C4-2B (cell line): ENCODE measurements at regions not wholly inside any gene's neighbourhood (a gene's known extent, or its start where the extent isn't known, plus 50 kb on each side); places are given as distances from the start of the nearest gene placed in this dataset.
"Not testable (repeated sequence)": the region's sequence is repeated elsewhere in the genome, so short reads cannot be mapped to it uniquely, and the experiment has no call there.

Experiments used
- H3K27ac ChIP-seq: fragments of 450-650 bp; 2 replicates; pipeline ENCODE4 v1.5.1; 2017
- ZFX ChIP-seq: fragments of 450-650 bp; IDR thresholded peaks from 2 replicates; pipeline ENCODE4 v1.6.1; 2017
- TF ChIP-seq, protein P1 (sequence below): fragments of 450-650 bp; conservative IDR thresholded peaks from 2 replicates; pipeline ENCODE4 v1.5.1; 2017; ENCODE audit warnings: mild to moderate bottlenecking

DNA sequence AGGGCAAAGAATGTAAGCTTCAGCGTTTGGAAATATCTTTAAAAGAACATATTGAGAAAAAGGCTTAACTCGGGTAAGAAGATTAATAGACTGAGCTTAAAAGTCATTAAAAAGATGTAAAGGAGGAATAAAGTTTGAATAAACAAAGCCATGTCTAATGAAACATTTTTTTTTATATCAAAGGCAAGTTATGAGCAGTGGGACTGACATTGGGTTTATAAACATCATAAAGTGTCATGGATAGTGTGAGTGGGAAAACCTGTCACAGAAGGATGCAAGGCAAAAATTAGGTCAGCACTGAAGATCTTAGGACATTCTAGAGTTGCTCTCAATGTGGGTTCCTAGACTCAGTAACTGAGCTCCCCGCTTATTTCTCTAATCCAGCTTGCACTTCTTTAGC is 438.0 kb upstream of the CDH11 start:
- H3K27ac ChIP-seq = no peak overlapping the region
- no peak for TF ChIP-seq ZFX
- TF ChIP-seq, protein P1, sequence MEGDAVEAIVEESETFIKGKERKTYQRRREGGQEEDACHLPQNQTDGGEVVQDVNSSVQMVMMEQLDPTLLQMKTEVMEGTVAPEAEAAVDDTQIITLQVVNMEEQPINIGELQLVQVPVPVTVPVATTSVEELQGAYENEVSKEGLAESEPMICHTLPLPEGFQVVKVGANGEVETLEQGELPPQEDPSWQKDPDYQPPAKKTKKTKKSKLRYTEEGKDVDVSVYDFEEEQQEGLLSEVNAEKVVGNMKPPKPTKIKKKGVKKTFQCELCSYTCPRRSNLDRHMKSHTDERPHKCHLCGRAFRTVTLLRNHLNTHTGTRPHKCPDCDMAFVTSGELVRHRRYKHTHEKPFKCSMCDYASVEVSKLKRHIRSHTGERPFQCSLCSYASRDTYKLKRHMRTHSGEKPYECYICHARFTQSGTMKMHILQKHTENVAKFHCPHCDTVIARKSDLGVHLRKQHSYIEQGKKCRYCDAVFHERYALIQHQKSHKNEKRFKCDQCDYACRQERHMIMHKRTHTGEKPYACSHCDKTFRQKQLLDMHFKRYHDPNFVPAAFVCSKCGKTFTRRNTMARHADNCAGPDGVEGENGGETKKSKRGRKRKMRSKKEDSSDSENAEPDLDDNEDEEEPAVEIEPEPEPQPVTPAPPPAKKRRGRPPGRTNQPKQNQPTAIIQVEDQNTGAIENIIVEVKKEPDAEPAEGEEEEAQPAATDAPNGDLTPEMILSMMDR = no peak

DNA sequence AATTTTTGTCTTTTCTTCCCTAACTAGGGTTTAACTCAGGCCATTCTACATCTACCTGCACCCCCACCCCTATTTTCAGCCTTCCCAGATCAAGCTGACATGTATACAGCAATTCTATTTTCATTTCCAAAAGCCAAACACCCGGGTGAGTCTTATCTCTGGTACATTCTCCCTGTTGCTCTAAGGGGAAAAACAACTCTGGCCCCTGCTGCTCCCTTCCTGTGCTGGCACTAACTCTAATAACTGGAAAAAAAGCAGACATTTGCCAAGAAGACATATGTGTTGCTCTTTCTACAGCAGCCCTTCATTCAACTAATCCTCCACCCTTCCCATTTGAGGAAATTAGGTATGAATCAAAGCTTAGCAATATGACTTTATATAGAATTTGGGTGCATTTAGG is 427.8 kb upstream of the CDH11 start:
- H3K27ac ChIP-seq = not testable (repeated sequence)

DNA sequence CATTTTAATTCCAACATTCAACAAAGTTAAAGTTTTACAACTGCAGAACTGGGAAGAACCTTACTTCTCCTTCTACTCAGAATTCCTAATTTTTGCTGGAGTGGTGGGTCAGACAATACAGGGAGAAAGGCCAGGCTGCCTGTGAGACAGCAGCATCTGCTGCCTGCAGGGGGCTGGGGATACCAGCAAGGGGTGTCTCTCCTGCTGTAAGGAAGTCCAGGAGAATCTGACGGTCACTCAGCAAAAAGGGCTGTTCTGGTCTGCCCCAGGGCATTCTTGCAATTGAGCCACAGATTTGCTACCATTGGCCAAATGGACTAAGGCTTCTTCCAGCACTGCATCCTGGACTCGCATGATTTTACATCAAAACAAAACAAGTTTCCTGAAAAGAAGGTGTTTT is 426.6 kb upstream of the CDH11 start:
- TF ChIP-seq, protein P1 = no peak
- no peak for TF ChIP-seq ZFX
- no peak overlapping the region for H3K27ac ChIP-seq

DNA sequence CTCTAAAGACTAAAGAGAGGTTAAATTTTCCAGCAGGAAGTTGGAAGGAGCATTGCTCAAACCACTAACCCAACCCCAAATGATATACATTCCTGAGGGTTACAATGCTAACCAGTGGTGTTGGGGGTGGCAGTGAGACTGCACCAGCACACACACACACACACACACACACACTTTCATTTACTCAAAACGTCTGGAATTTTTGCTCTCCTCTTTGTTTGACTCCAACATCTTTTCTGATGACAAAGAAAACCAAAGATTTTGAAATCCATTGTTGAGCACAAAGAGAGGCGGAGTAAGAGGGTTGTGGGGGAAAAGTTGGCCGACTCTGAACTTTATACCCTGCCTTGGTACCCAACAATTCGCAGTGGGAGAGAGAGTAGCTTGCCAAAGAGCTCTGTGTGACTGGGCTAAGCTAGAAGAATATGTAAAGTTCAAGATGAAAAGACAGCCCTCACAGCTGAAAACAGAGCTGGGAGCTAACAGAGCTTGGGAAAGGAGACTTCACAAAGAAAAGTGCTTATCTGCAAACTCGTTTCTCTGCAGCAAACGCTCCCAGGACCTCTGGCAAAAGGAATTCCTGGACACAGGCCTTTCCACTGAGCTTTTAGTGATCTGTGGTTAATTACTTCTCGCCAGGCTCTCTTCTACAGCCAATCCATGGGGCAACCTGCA is 426.0 kb upstream of the CDH11 start:
- TF ChIP-seq, protein P1 = no peak
- no peak for TF ChIP-seq ZFX
- no peak overlapping the region for H3K27ac ChIP-seq

DNA sequence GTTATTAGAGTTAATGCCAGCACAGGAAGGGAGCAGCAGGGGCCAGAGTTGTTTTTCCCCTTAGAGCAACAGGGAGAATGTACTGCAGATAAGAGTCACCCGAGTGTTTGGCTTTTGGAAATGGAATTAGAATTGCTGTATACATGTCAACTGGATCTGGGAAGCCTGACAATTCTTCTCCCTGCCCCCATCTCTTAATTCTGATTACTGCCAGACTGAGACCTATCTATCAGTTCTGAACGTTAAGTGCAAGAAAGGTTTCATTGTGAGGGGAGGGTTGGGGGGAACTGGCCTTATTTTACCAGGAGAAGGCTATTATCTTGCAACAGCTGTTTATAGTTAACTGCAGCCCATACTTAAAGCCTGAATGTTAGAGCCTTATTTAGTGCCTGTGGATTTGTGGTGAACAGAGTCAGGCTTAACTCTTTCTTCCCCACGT is 424.5 kb upstream of the CDH11 start:
- no peak overlapping the region for H3K27ac ChIP-seq
- TF ChIP-seq ZFX = no peak
- TF ChIP-seq, protein P1 = no peak

DNA sequence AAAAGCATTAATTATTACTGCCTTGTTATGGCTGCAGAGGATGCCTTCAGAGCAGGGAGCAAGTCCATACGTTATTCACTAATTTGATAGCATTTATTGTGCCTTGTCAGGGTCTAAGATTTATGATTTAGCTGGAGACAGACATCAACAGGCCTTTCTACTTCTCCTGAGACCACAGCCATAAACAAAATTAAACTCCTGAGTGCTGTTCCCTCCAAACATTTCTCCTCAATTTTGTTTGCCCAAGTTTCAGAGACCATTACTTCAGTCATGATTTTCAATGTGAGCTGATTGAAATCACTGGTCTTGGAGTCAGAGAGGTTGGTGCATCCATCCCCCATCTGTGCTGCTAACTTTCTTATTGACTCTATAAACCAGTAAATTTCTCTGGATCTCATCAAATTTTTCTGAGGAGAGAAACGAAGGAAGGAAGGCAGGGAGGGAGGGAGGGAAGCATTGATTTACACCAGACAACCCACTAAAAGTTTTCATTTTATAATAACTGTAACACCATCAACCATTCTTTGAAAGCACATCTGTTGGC is 423.6 kb upstream of the CDH11 start:
- H3K27ac ChIP-seq = no peak overlapping the region
- TF ChIP-seq, protein P1 = no peak
- no peak for TF ChIP-seq ZFX

DNA sequence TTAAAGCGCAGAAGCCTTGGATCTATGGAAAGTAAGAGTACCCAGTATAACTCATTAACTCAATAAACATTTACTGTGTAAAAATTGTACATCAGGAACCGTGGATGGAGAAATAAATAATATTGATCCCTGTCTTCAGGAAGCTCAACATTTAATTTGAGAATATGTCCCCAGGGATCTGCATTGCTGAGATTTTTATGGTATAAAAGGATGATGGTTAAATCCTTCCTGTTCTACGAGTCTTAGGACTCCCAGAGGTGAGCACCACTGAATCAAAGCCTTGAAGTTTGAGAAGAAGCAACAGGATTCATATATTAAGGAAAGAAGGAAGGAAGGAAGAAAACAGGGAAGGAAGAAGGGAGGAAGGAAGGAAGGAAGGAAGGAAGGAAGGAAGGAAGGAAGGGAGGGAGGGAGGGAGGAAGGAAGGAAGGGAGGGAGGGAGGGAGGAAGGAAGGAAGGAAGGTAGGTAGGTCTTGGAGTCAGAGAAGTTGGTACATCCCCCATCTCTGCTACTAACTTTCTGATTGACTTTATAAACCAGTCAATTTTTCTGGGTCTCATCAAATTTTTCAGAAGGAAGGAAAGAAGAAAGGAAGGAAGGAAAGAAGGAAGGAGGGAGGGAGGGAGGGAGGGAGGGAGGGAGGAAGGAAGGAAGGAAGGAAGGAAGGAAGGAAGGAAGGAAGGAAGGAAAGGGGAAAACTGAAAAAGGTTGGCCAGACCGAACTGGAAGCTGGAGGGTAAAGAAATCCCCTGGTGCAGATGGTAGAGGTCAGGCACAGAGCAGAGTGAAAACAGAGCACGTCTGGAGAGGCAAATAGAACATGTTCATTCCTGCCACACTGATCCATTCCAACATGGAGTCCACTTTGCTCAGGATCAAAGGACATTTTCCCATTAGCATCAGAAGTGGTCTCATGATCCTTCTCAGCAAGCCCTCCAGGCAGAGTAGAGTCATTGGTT is 422.2 kb upstream of the CDH11 start:
- no peak overlapping the region for H3K27ac ChIP-seq
- TF ChIP-seq ZFX = no peak
- TF ChIP-seq, protein P1 = no peak
